ENCODE measurements at regions not wholly inside any gene's neighbourhood (a gene's known extent, or its start where the extent isn't known, plus 50 kb on each side); places are given as distances from the start of the nearest gene placed in this dataset.

DNA sequence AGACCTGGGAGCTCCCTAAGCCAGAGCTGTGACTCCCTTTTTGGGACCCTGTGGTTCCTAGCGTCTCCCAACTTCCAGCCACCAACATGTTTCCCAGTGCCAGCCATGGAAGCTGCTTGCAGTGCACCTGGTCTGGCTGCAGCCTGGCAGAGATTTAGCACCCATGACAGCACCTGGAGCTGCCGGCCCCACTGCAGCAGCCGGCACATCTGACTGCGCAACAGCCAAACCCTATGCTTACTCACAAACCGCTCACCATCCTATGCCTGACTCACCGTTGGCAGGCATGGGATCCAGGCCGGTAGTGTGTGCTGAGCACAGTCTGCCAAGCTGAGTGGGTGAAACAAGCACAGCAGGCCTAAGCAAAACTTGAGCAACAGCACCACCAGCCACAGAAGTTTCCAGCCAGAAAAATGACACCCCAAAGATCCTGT is 435.9 kb upstream of the PRMT6 start:
- no peak for DNase-seq

DNA sequence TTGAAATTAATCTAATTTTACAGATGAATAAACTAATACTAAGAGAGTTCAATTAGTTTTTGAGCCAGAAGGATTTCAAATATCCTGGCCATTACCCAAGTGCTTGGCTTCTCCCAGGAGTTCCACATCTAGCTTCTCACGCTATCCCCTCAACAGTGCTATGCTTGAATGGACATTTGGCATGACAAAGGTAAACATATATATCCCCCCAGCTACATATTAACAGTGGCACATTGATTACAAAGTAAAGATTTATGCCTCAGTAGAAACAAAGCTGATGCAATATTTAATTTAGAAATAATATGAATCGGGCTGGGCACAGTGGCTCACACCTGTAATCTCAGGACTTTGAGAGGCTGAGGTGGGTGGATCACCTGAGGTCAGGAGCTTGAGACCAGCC is 434.6 kb upstream of the PRMT6 start:
- DNase-seq: no peak

DNA sequence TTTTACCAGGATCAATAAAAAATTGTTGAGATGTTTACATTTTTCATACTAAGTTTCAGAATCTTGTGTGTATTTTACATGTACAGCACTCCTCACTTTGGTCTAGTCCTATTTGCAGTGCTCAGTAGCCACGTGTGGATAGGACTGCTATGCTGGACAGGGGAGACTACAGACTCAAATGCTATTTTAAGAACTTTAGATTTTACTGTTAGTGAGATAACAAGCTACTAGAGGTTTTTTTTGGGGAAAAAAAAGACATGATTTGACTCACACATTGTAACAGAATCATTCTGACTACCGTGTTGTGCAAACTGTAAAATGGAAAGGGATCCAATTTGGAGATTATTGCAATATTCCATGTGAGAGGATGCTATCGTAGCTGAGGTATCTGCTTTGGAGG is 418.9 kb upstream of the PRMT6 start:
- DNase-seq: no peak

DNA sequence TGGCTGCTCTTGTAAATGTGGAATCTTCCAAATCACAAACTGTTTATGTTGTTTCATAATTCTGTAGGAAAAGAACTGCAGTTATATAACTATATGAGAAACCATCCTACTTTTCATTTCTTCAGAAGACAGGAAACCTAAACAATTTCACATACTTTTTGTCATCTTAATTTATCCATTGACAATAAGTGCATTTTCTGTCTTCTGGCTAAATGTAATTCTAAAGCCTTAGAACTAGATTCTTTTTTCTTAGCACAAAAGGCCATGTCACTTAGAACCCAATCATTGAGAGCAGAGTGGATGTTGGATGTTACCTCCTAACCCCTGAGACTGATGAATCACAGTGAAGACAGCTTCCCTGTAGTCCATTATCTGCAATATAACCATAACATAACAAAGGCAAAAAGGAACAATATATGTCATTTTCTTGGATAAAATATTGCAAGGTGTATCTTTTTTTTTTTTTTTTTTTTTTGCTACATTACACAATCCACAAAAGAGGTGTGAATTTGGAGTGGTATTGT is 410.2 kb upstream of the PRMT6 start:
- no peak for DNase-seq

DNA sequence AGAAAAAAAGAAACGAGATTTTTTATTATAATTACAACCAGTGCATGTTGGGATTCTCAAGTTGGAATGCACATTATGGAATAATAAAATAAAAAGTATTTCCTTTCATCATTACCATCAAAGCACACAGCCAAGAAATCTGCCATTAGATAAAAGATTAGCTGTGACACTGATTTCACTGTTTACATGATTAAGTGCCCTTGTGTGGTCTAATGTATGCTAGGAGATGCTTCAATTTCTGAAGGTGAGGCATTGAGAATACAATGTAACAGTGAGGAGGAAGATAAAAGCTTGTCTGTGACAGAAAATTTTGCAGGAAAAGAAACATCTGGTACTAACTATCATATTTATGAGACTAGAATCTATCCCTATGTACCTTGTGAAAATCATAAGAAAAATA is 409.7 kb upstream of the PRMT6 start:
- no peak for DNase-seq

DNA sequence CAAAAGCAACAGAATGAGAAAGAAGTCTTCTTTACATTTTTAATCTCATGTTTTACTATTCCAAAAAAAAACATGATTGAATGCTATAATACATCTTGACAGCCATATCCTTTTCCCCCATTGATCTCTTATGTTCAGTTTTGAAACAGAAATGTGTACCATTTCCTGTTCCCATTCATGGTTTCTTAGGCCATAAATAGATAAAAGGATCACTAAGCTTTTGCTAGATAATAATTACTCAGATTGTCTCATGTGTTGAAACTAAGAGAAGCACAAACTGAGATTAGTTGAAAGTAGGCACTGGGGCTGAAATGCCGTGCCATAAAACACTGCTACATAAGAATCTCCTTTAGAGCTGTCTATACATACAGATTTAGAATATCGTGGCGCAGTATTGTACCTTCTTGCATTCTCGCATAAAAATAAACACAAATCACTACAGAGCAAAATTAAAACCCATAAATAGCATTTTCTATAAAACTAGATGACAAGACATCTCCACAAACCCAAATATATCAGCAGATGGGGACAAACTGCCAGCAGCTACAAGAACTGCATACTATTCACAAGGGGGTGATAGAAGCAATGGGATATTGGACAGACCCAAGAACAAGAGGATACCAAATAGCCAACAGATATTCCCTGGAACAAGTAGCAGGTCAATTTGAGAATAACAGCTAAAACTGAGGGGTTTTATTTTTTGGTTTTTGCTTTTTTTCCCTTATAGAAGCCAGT is 405.3 kb upstream of the PRMT6 start:
- DNase-seq: no peak

DNA sequence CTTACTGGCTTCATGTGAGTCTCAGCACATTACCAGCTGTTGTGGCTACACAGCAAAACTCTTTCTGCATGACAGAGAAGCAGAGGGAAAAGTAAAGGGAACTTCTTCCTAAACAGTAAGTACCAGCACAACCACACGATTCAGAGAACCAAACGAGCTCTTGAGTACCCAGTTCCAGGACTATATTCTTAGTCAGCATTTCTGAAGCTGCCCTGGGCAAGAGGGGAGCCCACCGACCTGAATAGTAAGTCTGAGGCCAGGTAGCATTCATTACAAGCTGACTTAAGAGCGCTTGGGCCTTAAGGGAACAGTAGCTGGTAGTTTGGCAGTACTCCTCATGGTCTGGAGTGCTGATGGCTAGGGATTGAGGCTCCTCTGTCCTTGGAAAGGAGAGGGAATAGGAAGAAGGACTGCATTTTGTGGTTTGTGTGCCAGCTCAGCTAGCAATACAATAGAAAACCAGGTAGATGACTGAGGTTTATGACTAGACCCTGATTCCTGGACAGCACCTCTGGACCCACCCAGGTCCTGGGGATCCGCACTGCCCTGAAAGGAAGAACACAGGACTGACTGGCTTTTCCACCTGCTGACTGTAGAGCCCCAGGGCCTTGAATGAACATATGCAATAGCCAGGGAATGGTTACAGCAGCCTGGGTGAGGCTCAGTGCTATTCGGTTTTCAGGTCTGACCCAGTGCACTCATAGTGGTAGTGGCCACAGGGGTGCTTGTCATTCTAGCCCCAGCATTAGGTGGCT is 396.8 kb upstream of the PRMT6 start:
- no peak for DNase-seq

DNA sequence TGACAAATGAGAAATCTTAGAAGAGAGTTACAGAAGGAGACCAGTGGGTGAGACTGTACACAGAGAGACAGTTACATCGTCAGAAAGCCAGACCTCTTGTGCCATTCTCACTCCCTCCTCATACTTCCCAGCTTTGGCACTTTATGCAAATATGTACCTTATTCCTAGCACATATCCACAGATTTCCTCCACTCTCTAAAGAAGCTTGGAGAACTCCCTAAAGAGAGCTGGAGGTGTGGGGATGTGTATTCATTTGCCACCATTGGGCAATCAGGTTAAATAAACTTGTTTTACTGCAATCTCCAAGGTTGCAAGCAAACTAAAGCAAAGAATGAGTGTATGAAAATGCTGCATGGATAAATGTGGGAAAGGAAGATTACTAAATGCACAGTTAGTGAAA is 380.9 kb upstream of the PRMT6 start:
- no peak for DNase-seq

DNA sequence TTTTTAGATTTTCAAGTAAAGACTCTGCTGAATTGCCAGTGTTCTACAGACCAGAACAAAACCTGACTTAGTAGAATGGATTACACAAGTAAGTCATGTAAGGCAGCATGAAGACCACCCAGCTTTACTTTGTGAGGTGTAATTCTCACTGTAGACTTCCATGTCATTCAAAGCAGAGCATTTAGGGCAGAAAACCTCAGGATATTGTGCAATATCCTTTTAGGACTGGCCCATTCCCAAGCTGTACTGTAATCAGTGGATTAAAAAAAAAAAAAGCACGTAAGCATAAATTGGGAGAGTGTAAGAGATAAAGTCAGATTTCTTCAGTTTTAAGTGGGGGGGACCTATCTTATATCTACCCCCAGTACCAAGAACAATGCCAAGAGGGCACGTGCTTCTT is 380.5 kb upstream of the PRMT6 start:
- no peak for DNase-seq

DNA sequence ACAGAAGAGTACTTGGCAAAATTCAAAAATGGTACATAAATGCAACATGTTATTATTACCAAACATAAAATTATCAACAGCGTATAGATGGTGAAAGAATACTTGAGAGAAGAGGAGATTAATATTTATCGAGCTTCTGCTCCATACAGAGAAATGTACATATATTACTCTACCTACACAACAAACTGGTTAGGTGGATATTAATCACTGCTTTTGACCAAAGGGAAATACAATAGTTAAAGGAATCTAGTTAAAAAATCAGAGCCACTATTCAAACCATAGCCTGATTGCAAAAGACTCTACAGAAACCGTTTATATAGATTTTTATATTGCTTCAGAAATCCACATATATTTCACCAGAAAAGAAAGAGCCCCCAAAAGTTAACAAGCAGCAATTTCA is 379.3 kb upstream of the PRMT6 start:
- no peak for DNase-seq

DNA sequence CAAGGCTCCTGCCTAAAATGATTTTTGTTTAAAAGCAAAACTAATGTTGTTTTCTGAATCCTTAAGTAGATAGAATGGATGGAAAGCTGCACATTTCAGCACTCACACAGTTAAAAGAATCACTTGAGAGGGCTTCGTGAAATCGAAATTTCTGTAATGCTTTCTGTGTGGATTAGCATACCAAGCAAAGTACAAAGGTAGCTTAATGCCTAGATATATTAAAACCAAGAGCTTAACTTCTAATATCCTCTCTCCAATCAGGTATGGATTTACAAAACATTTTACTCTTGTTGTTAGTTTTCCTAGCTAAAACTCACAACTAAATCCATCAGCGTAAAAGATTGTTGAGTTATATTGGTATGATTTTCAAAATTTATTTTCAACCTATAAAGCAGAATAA is 378.8 kb upstream of the PRMT6 start:
- DNase-seq: no peak

DNA sequence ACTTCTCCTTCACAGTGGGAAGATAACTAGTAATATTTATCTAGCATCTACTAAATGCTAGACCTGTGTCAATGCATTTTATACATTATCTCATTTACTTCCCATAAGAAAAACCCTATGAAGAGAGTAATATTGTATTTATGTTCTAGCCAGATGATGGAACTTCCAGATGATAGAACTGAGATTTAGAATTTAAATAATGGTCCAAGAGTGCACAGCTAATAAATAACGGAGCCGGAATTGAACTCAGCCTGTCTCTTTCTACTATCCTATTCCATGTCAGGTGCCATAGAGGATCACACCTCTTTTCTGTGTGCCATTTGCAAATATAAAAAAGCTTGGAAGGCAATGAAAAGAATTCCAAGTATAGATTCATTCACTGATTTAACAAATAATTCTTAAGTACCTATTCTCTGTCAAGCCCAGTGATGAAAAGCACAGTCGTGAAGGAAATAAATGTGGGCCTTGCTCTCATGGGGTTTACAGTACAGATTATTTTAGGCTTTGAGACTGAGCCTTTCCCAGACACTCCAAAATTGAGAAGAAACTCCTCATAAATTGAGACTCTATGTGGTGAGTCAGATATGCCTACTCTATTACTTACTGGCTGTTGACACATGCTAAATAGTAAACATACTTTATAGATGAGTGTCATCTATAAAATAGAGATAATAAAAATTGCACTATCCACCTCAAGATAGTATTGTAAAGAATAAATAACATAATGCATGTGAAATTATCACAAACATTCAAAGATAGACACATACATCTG is 378.0 kb upstream of the PRMT6 start:
- DNase-seq: no peak

DNA sequence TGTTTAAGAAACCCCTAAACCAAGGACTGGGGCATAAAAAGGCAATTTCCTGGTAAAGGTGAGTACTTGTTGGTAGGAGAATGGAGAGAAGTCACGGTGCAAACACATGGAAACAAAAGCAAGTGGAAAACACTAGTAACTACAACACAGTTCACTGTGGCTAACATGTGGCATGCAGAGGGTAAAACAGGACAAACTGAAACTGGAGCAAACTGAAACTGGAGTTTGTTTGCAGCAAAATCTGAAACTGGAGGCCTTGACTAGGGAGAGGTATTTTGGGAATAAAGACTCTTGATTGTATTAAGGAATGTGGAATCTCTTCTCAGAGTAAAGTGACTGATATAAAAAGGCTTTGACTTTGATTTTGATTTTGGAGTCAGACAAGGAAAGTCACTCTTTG is 376.3 kb upstream of the PRMT6 start:
- DNase-seq: no peak

DNA sequence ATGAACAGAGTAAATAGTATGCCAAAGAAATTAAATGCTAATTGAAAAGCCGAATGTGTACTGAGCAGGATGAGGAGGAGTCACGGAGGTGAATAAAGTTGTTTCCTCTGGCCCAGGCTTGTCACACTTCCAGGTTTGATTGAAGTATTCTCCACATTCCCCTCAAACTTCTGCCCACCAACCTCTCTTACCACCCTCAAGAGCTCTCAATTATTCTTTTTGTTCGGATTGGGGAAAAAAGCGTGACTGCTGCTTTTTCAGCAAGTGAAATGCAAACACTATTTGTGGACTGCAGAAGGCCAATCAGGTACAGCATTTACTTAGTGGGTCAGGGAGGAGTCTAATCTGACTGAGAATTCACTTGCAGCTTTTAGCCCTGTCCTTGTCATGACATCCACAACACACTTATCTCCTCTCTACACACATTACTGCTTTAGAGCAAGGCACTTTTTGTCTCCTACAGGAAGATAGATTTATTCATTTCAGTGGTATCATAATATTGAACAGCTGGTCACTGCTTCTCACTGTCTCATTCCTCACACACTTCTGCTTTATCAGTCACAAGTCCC is 375.6 kb upstream of the PRMT6 start:
- DNase-seq: no peak

DNA sequence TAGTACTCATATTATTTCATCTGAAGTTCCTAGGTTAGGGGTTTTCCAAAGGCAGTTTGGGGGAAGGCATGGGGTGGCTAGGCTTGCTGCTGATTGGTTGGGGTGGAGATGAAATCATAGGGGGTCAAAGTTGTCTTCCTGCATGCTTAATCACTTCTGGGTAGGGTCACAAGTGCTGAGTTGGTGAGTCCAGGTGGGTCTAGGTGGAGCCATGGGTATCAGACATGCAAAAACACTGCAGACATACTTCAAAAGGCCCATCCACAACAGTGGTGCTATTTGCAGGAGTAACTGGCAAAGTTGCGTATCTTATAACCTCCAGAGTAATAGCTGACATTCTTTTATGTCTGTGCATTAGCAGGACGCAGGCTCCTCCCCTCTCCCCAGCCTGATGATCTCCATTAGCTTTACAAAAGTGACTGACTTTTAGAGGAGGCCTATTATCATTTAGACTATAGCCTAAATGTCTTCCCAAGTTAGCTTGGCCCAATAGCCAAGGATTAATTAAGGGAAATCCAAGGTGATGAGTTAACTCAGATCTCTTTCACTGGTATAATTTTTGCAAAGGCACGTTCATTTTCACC is 374.4 kb upstream of the PRMT6 start:
- no peak for DNase-seq

DNA sequence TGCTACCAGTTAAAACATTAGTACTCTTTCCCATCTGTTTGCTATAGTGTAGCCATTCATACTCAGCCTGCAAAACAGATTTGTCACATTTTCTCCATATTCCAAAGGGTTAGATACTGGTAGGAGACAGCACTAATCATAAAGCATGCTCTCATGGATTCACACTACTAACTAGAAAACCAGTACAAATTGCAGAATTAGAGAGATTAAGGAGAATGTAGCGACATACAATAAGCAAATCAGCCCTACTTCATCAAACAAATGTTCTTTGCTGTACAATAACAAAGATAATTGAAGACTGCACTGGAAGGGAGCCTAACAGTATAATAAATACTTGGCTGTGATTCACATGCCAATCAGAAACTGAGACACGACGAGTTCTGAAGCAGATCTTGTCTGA is 368.0 kb upstream of the PRMT6 start:
- DNase-seq: no peak

DNA sequence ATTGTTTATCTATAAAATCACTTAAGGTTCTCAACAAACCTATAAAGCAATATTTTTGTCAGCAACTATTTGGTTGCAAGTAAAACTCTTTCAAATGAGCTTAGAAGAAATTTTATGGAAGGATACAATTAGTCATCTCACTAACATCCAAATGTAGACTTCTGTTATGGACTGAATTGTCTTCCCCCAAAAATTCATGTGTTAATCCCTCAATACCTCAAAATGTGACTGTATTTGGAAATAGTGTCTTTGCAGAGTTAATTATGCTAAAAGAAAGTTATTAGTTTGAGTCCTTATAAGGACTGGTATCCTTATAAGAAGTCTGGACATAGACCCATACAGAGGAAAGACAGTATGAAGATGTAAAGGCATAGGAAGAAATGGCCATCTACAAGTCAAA is 357.8 kb upstream of the PRMT6 start:
- DNase-seq: no peak

DNA sequence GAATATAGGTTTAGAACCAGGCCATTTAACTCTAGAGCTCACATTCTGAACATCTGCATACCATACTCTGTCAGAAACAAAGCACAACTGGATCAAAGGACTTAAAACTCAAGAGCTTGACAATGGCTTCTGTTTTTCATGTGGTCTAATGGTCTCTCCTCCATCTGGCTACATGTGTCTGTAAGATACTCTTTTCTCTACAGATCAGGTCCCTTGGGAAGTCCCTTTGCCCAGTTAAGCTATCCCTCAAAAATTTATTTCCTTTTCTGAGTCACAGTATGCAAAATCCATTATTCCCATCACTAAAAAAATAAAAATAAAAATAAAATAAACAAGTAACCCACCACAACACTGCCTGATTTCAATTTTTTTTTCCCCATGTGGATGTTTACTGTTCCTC is 357.0 kb upstream of the PRMT6 start:
- no peak for DNase-seq

DNA sequence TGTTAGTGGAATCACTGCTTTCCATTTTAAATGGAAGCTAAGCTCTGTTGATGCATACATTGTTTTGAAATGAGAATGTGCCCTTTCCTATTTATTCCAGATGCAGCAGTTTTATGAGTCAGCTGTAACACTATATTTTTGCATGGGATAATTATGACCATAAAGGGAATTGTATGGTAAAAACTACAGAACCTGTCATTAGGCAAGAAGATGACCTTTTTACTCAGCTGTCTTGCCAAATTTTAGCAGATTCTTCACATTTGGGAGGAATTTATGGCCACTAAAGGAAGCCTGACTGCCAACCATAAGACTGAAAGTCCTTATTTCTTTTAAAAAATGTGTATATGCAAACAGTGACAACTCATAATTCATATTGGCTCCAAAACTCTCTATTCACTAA is 356.3 kb upstream of the PRMT6 start:
- DNase-seq: no peak

DNA sequence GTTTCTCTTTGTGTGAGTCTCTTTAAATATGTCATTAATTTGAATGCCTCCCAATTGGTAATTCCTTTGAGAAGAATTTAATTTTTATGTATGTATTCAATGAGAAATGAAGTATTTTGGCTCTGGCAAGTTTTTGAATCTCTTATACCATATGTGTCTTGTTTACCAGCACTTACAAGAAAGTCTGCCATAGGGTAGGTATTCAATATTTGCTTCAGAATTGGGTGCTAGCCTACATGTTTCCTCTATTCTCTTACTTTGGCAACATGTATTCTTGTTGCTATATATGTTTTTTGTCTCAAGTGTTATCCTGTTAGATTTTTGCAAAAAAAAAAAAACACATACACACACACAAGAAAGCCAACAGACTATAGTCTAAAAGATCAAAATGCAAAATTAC is 350.5 kb upstream of the PRMT6 start:
- DNase-seq: no peak

DNA sequence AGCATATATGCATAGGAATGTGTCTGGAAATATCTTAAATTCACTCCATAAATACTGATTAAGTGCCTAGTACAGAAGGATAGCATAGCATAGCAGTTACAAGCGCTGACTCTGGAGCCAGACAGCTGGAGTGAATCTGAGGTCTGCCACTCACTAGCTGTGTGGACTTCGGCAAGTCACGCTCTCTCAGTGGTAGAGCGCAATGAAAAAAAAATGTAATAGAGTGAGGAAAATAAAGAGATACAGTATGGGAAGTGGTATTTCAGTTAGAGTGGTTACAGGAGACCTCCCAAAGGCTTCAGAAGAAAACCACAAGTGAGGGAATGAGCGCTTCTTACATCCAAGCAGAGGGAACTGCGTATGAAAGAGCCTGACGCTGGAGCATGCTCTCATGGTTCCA is 338.9 kb upstream of the PRMT6 start:
- no peak for DNase-seq

DNA sequence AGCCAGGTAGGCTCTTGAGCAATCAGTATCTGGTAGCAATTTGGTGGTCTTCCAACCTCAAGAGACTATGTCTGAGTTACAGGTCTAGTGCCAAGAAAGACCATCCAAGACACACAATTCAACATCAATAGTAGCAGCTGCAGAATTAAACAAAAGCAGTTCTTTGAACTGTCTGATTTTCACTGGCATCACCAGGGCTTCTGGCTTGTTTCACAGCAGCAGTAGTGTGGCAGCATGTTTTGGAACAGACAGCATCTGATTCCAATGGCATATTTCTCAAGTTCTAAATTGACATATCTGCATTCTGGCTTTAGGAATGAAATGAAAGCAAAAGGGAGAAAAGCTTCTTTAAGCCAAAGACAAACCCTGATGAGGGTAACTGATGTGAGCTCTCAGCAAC is 334.7 kb upstream of the PRMT6 start:
- DNase-seq: no peak

DNA sequence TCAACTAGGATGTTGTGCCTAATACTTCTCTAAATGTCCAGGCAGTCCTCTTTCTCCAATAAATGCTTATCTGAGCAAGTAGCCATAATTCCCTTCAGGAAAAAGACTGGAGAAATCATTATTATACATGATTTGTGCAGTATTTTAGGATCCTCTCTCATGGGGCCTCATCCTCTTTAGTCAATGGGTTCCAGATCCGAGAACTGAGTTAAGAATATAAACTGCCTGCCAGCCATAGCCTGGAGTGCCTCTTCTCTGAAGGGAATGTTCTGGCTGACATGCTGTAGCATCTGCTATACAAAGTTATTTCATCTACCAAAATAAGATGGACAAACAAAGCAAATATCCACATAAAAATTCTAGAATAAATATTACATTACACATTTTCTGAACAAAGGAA is 334.0 kb upstream of the PRMT6 start:
- no peak for DNase-seq
